ENCODE measurements at regions not wholly inside any gene's neighbourhood (a gene's known extent, or its start where the extent isn't known, plus 50 kb on each side); places are given as distances from the start of the nearest gene placed in this dataset.

DNA sequence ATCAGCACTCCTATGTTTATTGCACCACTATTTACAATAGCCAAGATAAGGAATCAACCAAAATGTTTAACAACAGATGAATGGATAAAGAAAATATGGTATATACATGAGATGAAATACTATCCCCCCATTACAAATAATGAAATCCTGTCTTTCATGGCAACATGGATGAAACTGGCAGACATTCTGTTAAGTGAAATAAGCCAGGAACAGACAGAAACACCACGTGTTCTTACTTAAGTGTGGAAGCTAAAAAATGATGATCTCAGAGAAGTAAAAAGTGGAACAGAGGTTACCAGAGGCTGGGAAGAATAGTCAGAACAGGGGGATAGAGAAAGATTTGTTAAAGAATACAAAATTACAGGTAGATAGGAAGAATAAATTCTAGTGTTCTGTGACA lies 113.7 kb upstream of the MDM1 start:
- no peak for DNase-seq (ENCODE audit: extremely low read depth in 1 of 11, low read depth in 9 of 11, low spot score in 4 of 11)

DNA sequence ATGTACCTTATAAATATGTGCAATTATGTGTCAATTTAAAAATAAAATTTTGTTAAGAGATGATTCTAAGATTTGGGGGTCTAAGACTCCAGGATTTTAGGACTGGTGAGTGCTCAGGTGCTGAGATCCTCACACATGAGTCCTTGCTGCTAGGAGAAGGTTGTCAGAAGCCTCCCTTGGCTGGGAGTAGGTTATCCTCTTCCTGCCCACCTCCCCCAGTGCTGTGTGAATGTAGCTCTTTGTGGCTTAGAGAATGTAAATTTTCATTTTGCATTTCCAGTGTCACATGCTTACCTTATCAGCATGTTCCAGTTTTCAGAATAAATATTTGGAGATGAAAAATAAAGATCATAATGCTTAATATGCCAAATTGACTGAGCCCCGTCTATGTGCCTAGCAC lies 114.2 kb upstream of the MDM1 start:
- no peak for DNase-seq (ENCODE audit: extremely low read depth in 1 of 11, low read depth in 9 of 11, low spot score in 4 of 11)

DNA sequence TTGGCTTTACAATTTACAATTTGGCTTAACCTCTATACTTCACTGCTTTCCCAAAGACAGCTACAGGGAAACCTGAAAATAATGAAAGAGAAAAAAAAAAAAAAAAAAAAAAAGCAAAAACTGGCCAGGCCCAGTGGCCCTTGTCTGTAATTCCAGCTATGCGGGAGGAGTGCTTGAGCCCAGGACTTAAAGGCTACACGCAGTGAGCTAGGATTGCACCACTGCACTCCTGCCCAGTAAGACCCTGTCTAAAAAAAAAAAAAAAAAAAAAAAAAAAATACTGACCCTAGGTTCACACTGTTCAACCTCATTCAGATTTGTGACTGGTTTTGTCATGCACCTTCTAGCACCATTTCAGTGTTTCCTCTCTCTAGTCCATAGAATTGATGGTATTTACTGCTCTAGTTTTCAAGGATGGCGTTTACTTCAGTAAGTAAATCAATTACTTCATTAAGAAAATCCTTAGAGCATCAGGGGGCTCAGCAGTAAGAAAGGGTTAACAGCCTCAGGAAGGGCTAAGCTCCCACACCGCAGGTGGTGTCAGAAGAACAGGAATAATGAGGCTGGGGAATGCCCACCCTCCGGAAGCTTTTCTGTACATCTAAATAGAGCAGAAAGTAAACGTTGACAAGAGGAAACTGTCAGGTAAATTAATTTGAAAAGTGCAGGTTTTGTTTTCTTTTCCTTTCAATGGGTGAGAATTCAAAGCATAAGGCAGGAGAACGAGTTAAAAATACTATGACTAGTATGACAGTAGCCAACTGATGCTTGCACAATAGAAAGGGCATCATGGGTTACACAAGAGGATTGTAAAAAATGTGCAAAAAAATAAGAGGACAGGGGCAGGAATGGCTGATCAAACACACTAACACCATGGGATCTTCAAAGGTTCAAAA lies 115.0 kb upstream of the MDM1 start:
- no peak for DNase-seq (ENCODE audit: extremely low read depth in 1 of 11, low read depth in 9 of 11, low spot score in 4 of 11)

DNA sequence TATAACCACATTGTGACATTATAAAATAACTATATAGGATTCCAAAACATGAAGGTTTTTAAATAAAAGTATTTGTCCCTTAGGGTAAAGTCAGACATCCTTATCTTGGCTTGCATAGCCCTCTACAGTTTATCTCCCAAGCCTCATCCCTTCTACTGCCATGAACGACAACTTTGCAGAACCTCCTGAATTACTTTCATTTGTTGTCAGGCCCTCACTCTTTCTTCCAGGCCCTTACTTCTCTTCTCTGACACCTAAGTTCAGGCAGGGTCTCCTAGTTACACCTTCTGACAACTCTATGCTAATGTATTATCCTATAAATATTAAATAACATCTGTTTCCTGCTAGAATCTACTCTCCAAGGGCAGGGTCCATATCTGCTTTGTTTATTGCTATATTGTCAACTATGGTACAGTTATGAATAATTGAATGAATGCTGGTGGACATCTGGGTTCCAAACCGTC lies 115.7 kb upstream of the MDM1 start:
- DNase-seq (ENCODE audit: extremely low read depth in 1 of 11, low read depth in 9 of 11, low spot score in 4 of 11): no peak

DNA sequence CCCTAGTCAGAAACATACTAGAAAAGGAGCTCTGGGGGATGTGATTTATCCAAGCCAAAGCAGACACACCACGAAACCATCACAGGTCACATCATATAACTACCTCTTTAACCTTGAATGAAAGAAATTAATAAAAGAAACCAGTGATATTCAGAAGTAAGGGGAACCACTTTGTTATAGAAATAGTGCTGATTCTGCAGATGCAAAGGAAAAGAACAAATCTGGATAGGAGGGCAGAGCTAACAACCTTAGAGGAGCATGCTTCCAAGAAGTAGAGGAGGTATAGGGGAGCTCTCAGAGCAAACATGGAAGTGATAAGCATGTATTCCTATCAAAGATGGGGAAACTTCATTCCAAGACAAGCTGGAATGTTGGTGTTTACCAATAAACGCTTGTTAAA lies 117.0 kb upstream of the MDM1 start:
- DNase-seq (ENCODE audit: extremely low read depth in 1 of 11, low read depth in 9 of 11, low spot score in 4 of 11): no peak

DNA sequence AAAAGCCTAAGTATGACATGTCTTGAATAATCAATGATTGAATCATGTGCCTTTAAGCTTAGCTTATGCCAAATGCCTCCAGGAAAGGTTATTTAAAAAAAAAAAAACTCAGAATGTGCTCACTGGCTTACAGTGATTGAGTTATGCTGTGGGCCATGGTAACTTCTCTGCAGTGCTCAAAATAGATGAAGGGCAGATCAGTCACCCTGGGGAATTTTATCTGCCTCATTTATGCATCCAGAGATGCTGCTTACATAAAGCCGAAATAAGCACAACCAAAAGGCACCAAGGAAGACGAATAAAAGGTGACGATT lies 118.7 kb upstream of the MDM1 start:
- DNase-seq (ENCODE audit: extremely low read depth in 1 of 11, low read depth in 9 of 11, low spot score in 4 of 11): no peak

DNA sequence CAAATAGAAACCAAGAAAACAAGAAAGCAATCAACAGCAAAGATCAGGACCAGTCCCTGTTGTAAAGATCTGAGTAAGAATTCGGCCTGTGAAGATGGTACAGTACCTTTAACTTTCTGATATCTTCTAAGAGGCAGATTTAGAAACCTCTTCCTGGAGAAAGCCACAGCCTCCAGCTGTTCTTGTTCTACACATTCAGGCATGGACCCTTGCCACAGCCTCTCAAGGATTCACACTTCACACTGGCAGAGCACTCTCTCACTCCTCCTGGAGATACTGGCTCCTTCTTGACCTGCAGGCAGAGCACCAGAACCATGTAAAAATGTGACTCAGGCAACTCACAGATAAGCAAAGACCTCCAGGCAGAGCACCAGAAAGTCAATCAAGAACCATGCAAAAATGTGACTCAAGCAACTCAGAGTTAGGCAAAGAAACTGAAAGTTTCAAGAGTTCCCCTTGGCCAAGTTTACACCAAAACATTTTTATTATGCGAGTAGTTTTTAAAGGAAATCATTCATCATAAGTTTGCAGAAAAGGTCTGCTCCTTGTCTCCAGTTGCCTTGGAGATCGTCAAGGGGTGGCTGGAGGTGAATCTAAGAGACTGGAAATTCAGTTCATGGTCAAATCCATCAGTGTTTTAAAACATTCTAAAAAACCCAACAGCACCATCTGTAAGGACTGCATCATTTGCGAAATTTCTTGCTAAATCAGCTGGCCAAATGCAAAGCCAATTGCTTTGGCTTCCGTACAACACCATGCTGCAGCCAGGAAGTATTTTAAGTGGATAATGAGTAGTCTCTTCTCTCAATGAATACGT lies 119.3 kb upstream of the MDM1 start:
- no peak for DNase-seq (ENCODE audit: extremely low read depth in 1 of 11, low read depth in 9 of 11, low spot score in 4 of 11)

DNA sequence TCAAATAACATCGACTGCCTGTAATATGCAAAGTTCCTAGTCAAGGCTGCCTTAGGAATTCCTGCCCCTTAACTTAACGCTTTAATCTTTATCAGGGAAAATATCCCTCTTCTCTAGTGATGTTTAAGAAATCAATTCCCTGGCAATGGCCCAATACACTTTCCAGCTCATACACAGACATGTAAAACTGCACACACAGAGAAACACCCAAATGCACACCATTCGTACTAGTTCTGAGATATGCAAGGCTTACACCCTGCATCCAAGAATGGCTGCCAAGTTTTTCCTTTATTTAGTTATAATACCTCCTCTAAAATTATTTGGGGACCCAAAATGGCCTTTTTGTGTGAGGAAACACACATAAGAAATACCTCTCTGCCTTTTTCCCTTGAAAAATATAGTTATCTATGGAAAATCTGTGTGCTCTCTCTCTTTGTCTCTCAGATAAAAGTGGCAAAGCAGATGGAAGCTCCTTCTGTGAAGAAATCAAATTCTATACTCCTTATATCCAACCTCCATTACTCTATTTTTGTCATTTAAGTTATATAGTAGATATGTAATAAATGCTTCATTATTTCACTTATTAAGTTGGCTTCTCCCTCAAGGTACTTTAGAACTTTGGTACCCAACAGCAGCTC lies 120.0 kb upstream of the MDM1 start:
- DNase-seq (ENCODE audit: extremely low read depth in 1 of 11, low read depth in 9 of 11, low spot score in 4 of 11): no peak

DNA sequence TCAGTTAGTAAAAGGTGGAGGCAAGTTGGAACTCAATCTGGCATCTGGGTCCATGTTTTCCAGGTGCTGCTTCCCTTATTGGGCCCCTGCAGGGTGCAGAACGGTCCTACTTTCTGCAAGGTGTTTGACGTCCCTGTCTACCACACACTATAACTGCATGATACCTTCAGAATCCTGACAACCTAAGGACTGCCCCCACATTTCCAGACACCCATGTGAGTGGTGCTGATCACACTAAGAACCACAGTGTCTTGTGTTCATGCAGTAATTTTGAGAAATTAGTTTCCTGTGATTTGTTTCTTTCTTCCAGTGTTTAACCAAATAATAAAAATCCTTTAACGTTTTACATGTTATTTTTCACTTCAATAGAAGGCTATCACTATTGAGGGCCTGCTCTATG lies 121.1 kb upstream of the MDM1 start:
- DNase-seq (ENCODE audit: extremely low read depth in 1 of 11, low read depth in 9 of 11, low spot score in 4 of 11): no peak

DNA sequence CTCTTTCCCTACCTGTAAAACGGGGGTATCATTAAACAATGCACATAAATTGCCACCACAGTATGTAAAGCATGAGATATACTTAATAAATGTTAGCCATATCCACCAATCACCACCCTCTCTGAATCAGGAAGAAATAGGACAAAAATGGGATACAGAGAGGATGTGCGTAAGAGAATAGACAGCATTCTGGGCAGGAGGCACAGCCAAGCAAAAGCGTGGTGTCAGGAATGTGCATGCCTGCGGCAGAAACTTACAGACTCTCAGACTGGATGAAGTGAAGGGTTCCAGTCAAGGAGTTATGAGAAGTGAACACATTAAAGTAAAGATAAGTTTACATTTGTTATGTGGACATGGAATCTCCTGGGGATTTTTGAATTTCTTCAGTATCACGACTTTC lies 121.7 kb upstream of the MDM1 start:
- no peak for DNase-seq (ENCODE audit: extremely low read depth in 1 of 11, low read depth in 9 of 11, low spot score in 4 of 11)

DNA sequence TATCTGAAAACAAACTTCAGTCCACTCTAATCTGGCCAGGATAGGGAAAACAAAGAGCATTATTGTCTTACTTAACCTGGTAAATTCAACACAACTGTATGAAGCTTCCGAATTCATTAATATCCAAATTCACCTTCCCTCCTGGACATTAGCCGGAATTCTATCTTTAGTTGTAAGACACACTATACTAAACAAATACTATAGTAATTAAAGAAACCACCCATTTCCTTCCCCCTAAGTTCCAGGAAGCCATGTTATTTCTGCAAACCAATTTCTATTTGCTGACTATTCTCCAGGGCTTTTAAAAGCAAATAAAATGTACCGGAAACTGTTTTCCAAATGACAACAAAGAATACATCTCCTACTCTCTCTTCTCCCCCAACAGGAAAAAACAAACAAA lies 122.7 kb upstream of the MDM1 start:
- DNase-seq (ENCODE audit: extremely low read depth in 1 of 11, low read depth in 9 of 11, low spot score in 4 of 11): peak in 1 of 11 donors; percentile 32

DNA sequence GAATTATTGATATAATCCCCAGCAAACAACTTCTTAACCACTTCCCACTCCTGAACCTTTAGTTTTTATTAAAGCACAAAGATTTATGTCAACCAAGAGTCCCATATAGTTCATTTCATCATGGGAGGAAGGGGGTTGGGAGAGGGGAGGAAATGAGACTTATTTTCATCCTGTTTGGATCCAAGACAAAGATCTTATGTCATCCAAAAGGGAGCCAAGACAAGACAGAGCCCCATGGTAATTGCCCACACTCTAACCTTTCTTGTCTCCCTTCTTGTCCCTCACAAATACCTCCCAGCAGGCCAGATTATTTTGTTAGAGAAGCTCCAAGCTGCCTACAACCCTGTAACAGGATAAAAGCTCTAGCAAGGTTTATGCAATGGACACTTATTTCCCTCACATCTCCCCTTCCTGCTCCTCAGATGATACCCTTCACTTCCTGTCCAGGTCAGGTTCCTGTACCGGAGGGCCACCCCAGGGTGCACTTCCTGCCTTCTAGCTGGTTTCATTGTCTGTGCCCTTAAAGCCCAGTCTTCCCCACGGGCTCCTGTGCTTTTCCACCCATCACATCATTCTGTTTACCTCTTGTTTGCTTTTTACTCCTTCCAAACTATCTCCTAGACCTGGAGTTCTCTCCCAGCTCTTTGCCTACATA lies 123.7 kb upstream of the MDM1 start:
- DNase-seq (ENCODE audit: extremely low read depth in 1 of 11, low read depth in 9 of 11, low spot score in 4 of 11): peak in 1 of 11 donors; percentile 27

DNA sequence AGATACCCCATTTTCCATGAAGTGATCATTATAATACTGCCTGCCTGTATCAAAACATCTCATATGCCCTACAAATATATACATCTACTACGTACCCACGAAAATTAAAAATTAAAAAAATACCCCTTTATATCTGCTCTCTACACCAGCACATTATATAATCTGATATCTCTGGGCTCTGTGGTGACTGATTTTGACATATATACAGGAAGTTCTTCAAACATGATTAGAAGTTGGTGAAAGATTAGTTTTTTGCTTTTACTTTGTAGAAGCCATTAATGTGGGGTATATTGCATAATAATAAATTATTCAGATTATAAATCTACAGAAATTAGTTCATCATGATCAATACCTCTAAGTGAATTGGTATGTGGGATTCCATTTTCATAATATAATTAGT lies 126.7 kb upstream of the MDM1 start:
- no peak for DNase-seq (ENCODE audit: extremely low read depth in 1 of 11, low read depth in 9 of 11, low spot score in 4 of 11)

DNA sequence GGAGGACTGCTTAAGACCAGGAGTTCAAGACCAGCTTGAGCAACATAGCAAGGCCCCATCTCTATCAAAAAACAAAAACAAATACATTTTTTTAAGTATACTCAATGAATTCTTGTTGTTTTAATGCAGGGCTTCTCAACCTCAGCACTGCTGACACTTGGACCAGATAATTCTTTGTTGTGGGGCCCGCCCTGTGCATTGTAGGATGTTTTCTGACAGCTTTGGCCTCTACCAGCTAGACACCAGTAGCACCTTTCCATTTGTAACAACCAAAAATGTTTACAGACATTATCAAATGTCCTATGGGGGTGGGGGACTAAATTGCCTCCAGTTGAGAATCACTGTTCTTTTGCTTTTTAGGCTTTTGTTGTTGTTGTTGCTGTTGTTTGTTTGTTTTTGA lies 128.1 kb upstream of the MDM1 start:
- DNase-seq (ENCODE audit: extremely low read depth in 1 of 11, low read depth in 9 of 11, low spot score in 4 of 11): no peak

DNA sequence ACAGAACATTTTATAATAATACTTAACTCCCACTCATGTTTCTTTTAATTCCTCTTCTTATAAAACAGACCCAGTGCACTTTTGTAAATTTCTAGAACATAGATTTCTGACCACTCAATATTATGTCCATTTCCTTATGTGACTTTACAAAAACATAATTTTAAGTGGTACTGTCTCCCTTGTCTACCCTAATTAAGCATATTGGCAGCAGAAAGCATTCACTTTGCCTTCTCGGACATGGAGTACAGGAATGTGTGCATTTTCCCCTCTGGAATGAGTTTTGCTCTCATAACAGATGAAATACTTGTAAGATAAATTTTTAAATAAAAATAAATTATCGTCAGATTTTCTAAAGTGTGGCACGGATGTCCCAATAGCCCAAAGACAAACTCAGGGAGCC lies 129.5 kb upstream of the MDM1 start:
- DNase-seq (ENCODE audit: extremely low read depth in 1 of 11, low read depth in 9 of 11, low spot score in 4 of 11): no peak

DNA sequence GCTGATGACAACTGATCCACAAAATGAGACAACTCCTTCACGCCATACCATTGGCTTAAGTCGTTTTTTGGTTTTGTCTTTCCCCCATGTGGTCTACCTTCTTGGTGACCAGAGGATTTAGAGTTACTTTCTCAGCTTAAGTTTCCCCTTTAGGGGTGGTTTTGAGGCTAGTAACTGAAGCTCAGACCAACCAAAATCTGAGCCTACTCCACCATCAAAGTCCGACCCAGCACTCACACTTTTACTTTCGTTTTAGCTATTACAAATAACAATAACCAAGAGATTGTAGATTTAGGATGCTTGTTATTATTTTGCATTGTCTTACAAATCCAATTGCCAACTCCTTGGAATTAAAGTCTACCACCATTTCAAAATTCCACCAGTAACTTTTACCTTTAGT lies 130.6 kb upstream of the MDM1 start:
- no peak for DNase-seq (ENCODE audit: extremely low read depth in 1 of 11, low read depth in 9 of 11, low spot score in 4 of 11)

DNA sequence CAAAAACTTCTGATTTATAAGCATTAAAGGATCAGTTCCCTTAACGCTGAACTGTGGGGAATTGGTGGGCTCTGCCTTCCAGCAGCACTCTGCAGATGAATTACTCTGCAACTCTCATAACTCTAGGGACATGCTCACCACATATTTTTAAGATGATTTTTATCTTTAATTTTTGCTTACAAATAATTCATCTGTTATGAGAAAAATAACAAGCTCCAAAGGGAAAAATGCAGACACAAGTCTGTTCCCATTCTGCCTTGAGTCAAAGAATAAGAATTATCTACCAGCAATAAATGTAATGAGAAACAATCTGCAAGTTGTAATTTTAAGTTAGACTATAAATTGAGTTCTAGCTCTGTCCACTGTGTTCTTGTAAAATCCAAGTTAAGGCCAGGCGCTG lies 133.1 kb upstream of the MDM1 start:
- DNase-seq (ENCODE audit: extremely low read depth in 1 of 11, low read depth in 9 of 11, low spot score in 4 of 11): peak in 1 of 11 donors; percentile 39

DNA sequence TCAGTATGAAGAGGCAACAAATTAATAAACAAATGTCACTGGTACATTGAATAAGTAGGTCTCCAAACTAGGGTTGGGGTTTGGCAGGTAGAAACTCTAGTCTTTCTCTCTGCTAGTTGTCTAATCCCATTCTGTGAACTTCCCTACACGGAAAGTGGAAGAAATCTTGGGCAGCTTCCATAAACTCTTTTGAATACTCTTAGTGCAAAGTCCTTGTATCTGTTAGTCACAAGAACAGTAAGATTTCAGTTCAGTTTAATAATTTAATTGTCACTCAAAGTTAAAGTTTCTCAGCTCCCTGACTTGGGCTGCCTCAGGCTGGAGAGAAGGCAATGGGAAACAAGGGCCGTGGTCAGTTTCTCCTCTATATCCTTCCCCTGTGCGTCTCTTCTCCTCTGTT lies 135.4 kb upstream of the MDM1 start:
- DNase-seq (ENCODE audit: extremely low read depth in 1 of 11, low read depth in 9 of 11, low spot score in 4 of 11): no peak

DNA sequence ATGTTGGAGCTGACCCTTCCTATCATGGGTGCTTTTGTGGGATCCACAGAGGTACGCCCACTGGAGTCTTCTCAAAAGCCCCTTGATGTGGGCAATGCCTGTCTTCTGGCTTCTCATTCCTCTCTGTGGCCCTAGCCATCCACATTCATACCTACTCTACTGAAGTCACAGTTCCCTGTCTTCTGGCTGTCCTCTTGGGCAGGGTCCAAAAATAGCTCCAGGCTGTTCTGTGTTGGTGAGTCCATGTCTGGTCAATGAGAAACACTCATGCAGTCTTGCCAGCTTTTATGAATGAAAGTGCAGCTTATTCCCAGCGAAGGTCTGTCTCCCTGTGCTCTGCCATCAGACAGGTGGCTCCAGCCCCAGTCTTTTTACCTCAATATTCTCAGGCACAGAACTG lies 135.9 kb upstream of the MDM1 start:
- no peak for DNase-seq (ENCODE audit: extremely low read depth in 1 of 11, low read depth in 9 of 11, low spot score in 4 of 11)

DNA sequence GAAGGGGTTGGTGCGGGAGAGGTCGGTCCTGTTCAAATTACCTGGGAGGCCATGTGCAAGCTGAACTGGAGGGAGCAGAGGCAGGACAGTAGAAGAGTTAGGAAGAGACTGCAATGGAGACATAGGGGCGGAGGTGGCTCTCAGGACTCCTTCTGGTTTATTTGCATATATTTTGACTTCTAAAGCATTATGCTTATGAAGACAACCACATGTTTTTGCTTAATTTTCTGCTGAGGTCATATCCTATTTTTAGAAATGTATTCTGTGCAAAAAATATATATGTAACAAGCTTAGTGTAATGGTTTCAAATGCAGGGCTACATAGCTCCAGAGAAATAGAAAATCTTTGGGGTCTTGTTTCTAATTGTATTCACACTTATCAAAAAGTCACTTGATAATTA lies 137.0 kb upstream of the MDM1 start:
- no peak for DNase-seq (ENCODE audit: extremely low read depth in 1 of 11, low read depth in 9 of 11, low spot score in 4 of 11)

Measured in renal cortex interstitium (tissue), 11 donors.